GM19025 (cell line): ENCODE measurements at regions not wholly inside any gene's neighbourhood (a gene's known extent, or its start where the extent isn't known, plus 50 kb on each side); places are given as distances from the start of the nearest gene placed in this dataset.

ENCODE experiments used
- ATAC-seq: cut with Tn5 transposase; IDR thresholded peaks from one replicate; pipeline ENCODE4 v1.9.1; 2021; ENCODE audit warnings: mild to moderate bottlenecking, low read depth, moderate library complexity; ENCODE audit not compliant: unreplicated experiment

GRCh38 chr5:98563885-98564653 is 209.4 kb upstream of the RGMB start:
- no peak for ATAC-seq

DNA sequence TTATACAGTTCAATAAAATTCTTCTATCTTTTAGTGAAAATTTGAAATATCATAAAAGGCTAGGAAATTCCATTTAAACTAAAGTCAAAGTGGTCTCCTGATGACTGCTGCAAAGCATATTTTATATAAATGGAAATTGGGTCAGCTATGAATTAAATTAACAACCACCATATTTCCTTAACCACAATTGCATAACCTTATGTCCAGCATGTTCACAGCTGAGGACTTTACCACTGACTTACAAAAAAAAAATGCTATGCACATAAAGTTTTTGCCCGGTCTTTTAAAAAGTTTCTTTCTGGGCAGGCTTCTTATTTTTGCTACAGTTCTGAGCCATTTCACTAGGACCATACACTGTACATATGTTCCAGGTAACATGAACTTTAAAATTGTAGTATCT is 208.6 kb upstream of the RGMB start:
- no peak for ATAC-seq

DNA sequence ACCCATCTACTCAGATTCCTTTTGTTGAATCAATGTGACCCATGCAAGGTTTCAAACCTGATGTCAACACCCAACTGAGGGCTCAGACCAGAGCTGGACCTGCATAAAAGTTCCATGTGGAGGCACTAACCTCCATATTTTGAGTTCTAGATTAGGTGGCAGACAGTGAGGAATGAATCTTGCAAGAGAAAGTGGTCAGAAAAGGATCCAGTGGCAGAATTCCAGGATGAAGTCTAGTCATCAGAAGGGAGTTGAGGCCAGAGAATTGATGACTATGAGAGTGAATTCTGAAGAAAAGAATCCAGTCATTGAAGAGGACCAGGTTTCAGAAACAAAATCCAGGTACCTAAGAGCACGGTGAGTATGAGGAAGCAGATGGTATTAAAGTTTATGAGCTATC is 205.1 kb upstream of the RGMB start:
- ATAC-seq, result no peak

DNA sequence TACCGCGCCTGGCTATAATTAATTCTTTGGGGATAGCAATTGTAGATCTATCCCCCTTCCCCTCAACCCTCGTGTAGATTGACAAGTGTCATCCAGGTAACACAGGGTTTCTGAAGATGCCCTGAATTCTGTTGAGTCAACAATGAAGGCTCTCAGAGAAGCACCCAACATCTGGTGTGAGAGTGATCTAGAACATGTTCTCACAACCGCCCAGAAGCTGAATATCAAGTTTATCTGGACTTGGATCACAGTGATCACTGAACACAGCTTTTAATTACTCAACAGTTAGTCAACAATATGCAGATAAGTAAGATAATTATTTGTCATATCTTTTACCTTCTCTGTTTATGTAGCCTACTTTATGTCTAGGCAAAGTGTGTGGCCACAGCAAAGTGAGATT is 204.2 kb upstream of the RGMB start:
- ATAC-seq, result no peak

GRCh38 chr5:98570010-98570409 is 203.5 kb upstream of the RGMB start:
- ATAC-seq, result no peak

DNA sequence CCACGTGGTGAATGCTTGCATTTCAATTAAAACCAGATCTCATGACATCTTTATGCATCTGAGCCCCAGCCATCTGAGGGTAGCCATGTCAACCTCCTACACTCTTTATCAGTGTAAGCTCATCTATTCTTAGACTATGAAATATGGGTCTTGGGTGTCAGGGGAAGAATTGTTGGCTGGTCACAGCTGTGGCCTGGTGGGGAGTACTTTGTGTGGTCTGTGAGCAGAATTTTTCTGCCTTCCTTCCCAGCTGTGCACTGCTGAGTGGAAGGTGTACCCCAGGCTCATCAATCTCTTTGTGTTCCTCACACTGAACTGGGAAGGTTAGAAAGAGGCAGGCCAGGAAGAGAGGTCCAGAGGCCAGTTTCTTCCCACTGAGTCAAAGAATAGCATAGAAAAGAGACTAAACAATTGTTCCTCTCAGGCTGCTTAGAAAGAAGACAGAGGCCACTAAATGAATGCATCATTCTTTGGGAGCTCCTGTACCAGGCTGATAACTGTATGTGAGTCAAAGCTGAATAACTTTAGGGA is 202.7 kb upstream of the RGMB start:
- ATAC-seq, result no peak

DNA sequence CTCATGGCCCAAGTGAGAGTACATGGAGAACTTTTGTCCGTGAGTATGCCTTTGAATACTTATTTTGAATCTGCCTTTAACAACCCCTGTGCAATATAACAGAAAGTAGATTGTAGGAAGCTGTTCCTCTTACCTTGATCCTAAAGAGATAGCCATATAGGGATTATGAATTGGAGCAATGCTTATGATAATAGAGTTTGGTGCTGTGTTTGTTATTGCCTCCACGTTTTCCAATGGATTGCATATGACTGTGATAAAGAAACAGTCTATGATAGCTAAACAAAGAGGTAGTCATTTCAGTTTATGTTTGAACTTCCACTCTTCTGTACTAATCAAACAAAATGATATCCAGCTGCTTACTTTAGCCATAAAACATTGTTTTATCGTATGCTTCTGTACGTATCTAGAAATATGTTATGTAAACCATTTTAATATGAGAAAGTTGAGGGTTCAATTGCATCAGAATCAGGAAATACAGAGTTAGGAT is 199.6 kb upstream of the RGMB start:
- no peak for ATAC-seq

- no peak for ATAC-seq
Observed at GRCh38 chr5:98576275-98576674, 197.2 kb upstream of the RGMB start.

- ATAC-seq, result no peak
Observed at GRCh38 chr5:98578438-98578837, 195.0 kb upstream of the RGMB start.

- ATAC-seq, result no peak
Observed at GRCh38 chr5:98581112-98581997, 192.1 kb upstream of the RGMB start.

GRCh38 chr5:98583586-98583985 is 189.9 kb upstream of the RGMB start:
- no peak for ATAC-seq

- ATAC-seq, result no peak
Observed at GRCh38 chr5:98585661-98586310, 187.7 kb upstream of the RGMB start.

- ATAC-seq, result no peak
Observed at GRCh38 chr5:98586581-98586980, 186.9 kb upstream of the RGMB start.

GRCh38 chr5:98587166-98587565 is 186.3 kb upstream of the RGMB start:
- ATAC-seq, result no peak

- no peak for ATAC-seq
Observed at GRCh38 chr5:98588215-98588614, 185.2 kb upstream of the RGMB start.

GRCh38 chr5:98593418-98593817 is 180.0 kb upstream of the RGMB start:
- no peak for ATAC-seq

DNA sequence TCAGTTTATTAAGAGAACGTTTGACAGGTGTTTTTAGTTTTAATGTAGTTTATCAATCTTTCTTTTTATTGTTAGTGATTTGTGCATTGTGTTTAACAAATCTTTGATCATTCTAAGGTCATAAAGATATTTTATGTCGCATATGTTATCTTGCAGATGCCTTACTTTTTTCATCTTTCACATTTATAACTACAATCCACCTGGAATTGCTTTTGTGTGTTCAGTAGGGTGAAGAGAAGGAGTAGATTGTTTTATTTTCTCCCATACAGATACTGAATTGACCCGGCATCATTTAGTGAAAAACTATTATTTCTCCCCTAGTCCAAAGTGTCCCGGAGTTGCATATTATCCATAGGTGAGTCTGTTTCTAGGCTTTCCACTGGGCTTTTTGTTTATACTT is 179.4 kb upstream of the RGMB start:
- ATAC-seq, result no peak

- no peak for ATAC-seq
Observed at GRCh38 chr5:98599016-98599415, 174.4 kb upstream of the RGMB start.

DNA sequence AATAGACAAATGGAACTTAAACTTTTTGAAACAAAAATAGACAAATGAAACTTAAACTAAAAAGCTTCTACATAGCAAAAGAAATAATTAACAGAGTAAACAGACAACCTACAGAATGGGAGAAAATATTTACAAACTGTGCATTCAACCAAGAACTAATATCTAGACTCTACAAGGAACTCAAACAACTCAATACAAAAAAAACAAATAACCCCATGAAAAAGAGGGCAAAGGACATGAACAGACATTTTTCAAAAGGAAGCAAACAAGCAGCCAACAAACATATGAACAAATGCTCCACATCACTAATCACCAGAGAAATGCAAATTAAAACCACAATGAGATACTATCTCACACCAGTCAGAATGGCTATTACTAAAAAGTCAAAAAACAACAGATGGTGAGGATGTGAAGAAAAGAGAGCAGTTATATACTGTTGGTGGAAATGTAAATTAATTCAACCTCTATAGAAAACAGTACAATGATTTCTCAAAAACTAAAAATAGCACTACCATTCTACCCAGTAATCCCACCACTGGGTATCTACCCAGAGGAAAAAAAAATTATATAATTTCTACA is 170.8 kb upstream of the RGMB start:
- ATAC-seq, result peak; percentile 61

DNA sequence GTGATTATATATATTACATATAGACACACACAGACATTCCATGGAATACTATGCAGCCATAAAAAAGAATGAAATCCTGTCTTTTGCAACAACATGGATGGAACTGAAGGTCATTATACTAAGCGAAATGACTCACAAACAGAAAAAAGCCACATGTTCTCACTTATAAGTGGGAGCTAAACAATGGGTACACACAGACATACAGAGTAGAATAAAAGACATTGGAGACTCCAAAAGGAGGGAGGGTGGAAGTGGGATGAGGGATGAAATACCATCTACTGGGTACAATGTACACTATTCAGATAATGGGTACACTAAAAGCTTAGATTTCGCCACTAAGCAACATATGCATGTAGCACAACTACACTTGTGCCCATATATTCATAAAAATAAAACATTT is 170.0 kb upstream of the RGMB start:
- ATAC-seq, result no peak

DNA sequence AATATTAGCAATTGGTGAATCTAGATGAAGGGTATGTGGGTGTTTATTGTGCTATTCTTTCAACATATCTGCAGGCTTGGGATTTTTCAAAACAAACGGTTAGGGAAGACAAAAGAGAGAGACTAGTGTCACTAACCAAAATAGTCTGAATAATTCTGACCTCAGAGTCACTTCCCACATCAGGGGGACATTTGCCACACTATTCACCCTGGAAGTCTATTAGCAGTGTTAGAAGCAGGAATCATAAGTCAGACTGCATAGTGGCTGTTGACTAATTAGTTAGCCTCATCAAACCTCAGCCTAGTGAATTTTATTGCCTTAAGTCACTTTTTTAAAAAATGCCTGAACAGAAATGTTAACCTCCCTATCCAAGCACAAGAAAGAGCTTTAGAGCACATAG is 169.2 kb upstream of the RGMB start:
- no peak for ATAC-seq
